ENCODE measurements at regions not wholly inside any gene's neighbourhood (a gene's known extent, or its start where the extent isn't known, plus 50 kb on each side); places are given as distances from the start of the nearest gene placed in this dataset.
A peak's percentile ranks its signal among the peaks of the same experiment; 100 is the strongest.

DNA sequence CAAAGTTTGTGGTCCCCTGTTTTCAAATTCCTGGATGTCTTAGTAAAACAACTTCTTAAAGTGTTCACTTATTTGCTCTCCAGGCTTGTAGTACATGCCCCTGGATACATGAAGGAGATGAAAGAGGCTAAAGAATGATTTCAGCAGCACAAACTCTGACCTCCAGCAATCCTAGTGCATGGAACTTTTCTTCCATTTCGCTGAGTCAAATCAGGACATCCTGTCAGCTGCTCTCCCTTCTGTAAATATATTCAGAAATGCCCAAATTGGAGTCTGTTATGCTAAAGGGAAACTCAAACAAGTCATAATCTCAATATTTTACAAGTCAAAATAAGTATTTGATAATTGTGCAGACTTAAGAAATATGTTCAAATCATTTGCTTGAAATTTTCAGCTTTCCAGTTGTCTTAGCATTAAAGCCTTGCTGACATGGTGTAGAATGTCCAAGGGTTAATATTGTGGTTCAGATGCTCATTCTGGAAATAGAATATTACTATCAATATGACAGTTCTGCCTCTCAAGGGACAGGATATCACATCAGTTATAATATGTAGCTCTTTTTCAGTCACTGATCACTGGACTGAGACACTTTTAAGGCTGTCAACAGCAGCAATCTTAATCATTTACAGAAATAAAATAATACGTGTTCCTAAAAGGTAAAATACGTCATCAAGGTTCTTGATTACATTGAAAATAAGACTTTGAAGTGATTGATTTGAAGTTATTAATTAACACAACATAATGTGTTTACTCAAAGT lies 1157.3 kb downstream of the PLA2G4A start:
- Histone ChIP-seq H3K36me3 (ENCODE audit: low read depth) (no peaks in the 10 kb centered on the region), H3K4me2 (no peak overlapping the region), H3K9me2 (ENCODE audit: insufficient read depth) (no peaks in the 10 kb centered on the region), H3K4me3 (no peak overlapping the region), H3K4me1 (replicated peaks; ENCODE audit: insufficient read depth) (no peaks in the 10 kb centered on the region), H3K27me3 (ENCODE audit: insufficient read depth, low read depth) (no peaks in the 10 kb centered on the region), H3K27ac (no peak overlapping the region), H3K9me3 (ENCODE audit: insufficient read depth, low read depth) (no peaks in the 10 kb centered on the region), H3F3A (ENCODE audit: insufficient read depth, low read depth) (no peaks in the 10 kb centered on the region), H2AFZ (no peak overlapping the region), H4K20me1 (ENCODE audit: insufficient read depth) (no peaks in the 10 kb centered on the region), H3K79me2 (ENCODE audit: low read depth) (no peaks in the 10 kb centered on the region)
- intact Hi-C loops (cut with micrococcal nuclease; ENCODE audit: unreplicated experiment): no loop called here
- no TSS peak for BruUV-seq (replicated peaks)
- ChIA-PET POLR2A (ENCODE audit: unreplicated experiment) (no interaction called here), CTCF (no interaction called here)
- no peak for DNase-seq
- TF ChIP-seq, protein P1, sequence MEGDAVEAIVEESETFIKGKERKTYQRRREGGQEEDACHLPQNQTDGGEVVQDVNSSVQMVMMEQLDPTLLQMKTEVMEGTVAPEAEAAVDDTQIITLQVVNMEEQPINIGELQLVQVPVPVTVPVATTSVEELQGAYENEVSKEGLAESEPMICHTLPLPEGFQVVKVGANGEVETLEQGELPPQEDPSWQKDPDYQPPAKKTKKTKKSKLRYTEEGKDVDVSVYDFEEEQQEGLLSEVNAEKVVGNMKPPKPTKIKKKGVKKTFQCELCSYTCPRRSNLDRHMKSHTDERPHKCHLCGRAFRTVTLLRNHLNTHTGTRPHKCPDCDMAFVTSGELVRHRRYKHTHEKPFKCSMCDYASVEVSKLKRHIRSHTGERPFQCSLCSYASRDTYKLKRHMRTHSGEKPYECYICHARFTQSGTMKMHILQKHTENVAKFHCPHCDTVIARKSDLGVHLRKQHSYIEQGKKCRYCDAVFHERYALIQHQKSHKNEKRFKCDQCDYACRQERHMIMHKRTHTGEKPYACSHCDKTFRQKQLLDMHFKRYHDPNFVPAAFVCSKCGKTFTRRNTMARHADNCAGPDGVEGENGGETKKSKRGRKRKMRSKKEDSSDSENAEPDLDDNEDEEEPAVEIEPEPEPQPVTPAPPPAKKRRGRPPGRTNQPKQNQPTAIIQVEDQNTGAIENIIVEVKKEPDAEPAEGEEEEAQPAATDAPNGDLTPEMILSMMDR (conservative IDR thresholded peaks at IDR 0.05): no peak
- TF ChIP-seq EZH2 (IDR thresholded peaks at IDR 0.05; ENCODE audit: low read depth): no peak

DNA sequence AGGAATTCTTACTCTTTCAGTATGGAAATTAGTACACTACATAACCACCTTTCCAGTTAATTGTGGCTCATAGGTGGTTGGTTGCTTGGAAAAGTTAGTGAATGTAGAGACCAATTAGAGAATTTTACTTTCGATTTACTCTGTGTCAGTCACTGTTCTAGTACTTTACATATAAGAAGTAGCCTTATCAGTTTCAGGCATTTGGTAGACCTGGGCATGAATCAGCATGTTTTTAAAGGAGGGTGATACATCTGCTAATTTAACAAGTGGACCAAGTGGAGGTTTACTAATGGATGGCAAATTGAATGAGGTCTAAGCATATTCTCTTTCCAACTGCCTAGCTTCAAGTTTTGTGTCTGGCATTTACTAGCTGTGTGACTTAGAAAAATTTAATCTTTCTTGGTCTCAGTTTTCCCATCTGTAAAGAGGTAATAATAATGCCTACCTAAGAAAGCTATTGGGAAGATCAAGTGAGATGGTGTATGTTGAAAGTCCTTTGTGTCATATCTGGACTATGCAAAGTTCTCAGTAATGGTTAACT lies 1158.6 kb downstream of the PLA2G4A start:
- H3F3A ChIP-seq (ENCODE audit: insufficient read depth, low read depth): no peaks in the 10 kb centered on the region
- H3K36me3 ChIP-seq (ENCODE audit: low read depth): no peaks in the 10 kb centered on the region
- ChIA-PET CTCF (no interaction called here), POLR2A (ENCODE audit: unreplicated experiment) (no interaction called here)
- BruUV-seq (replicated peaks): no TSS peak
- no peaks in the 10 kb centered on the region for H3K9me3 ChIP-seq (ENCODE audit: insufficient read depth, low read depth)
- H3K4me1 ChIP-seq (replicated peaks; ENCODE audit: insufficient read depth): no peaks in the 10 kb centered on the region
- 0 out of 2 replicates have a peak overlapping the region, but pooled peaks have one; percentile 14 for H3K4me2 ChIP-seq
- H2AFZ ChIP-seq: peak overlapping the region; percentile 64; the same call in 1 of the 2 replicates
- DNase-seq: no peak
- H4K20me1 ChIP-seq (ENCODE audit: insufficient read depth): no peaks in the 10 kb centered on the region
- TF ChIP-seq, protein P1 (conservative IDR thresholded peaks at IDR 0.05): no peak
- TF ChIP-seq EZH2 (IDR thresholded peaks at IDR 0.05; ENCODE audit: low read depth): no peak
- H3K27ac ChIP-seq: no peak overlapping the region
- H3K4me3 ChIP-seq: no peak overlapping the region
- no peaks in the 10 kb centered on the region for H3K27me3 ChIP-seq (ENCODE audit: insufficient read depth, low read depth)
- no peaks in the 10 kb centered on the region for H3K79me2 ChIP-seq (ENCODE audit: low read depth)
- intact Hi-C loops (cut with micrococcal nuclease; ENCODE audit: unreplicated experiment): no loop called here
- H3K9me2 ChIP-seq (ENCODE audit: insufficient read depth): no peaks in the 10 kb centered on the region

DNA sequence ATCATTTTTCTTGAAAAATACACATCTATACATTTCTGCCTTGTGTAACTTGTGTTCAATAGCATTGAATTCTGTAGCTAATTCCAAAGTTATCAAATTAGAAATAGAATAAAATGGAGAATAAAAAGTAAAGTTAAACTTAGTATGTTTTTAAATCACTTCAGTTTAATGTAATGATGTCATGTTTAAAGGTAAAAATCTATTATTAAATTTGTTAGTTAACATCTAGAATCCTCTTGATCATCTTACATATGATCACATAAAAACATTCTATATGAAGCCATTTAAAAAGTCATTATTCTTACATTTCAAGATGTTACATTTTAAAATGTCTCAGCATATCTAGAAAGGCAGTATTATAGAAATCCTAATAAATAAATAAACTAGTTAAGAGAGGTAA lies 1163.2 kb downstream of the PLA2G4A start:
- no peak overlapping the region for H3K27ac ChIP-seq
- BruUV-seq (replicated peaks): no TSS peak
- POLR2A ChIA-PET (ENCODE audit: unreplicated experiment): no interaction called here
- H3K4me1 ChIP-seq (replicated peaks; ENCODE audit: insufficient read depth): no peaks in the 10 kb centered on the region
- no peaks in the 10 kb centered on the region for H3K9me3 ChIP-seq (ENCODE audit: insufficient read depth, low read depth)
- no peaks in the 10 kb centered on the region for H3K27me3 ChIP-seq (ENCODE audit: insufficient read depth, low read depth)
- no peaks in the 10 kb centered on the region for H3K9me2 ChIP-seq (ENCODE audit: insufficient read depth)
- no peak overlapping the region for H2AFZ ChIP-seq
- intact Hi-C loops (cut with micrococcal nuclease; ENCODE audit: unreplicated experiment): no loop called here
- no peak overlapping the region for H3K4me2 ChIP-seq
- CTCF ChIA-PET: no interaction called here
- H3K4me3 ChIP-seq: no peak overlapping the region
- DNase-seq: no peak
- no peak for TF ChIP-seq EZH2 (IDR thresholded peaks at IDR 0.05; ENCODE audit: low read depth)
- TF ChIP-seq, protein P1 (conservative IDR thresholded peaks at IDR 0.05): no peak
- no peaks in the 10 kb centered on the region for H3F3A ChIP-seq (ENCODE audit: insufficient read depth, low read depth)
- H3K36me3 ChIP-seq (ENCODE audit: low read depth): no peaks in the 10 kb centered on the region
- no peaks in the 10 kb centered on the region for H3K79me2 ChIP-seq (ENCODE audit: low read depth)
- no peaks in the 10 kb centered on the region for H4K20me1 ChIP-seq (ENCODE audit: insufficient read depth)

Data from PC-9 (cell line).